Mucosa of descending colon (tissue), 3 donors: ENCODE measurements at regions not wholly inside any gene's neighbourhood (a gene's known extent, or its start where the extent isn't known, plus 50 kb on each side); places are given as distances from the start of the nearest gene placed in this dataset.

Experiments used
- ATAC-seq: fragments of 200-7000 bp; cut with Tn5 transposase; one replicate; pipeline ENCODE4 v1.9.1; 2020; ENCODE audit warnings: mild to moderate bottlenecking, moderate library complexity
- DNase-seq, 3 donors: peaks; one replicate each; pipeline ENCODE4 v3.0.0-alpha.2; 2020
- H3K36me3 ChIP-seq: fragments of 200-600 bp; one replicate; pipeline ENCODE4 v1.8.0; 2021; ENCODE audit warnings: low read depth, mild to moderate bottlenecking
- H3K4me1 ChIP-seq: fragments of 200-600 bp; one replicate; pipeline ENCODE4 v1.8.0; 2021; ENCODE audit warnings: low read depth, mild to moderate bottlenecking
- H3K4me3 ChIP-seq: fragments of 200-600 bp; one replicate; pipeline ENCODE4 v1.8.0; 2021; ENCODE audit warnings: mild to moderate bottlenecking
- H3K9me3 ChIP-seq: fragments of 200-600 bp; one replicate; pipeline ENCODE4 v1.8.0; 2021; ENCODE audit warnings: mild to moderate bottlenecking
- intact Hi-C, 2 donors: fragments of 100-400 bp; cut with DNase I in 1 of 2; cut with micrococcal nuclease in 1 of 2; formaldehyde crosslinking; loops; one replicate each; pipeline versions ENCODE4 v1.11.0 to v1.11.1; 2022; cut with DNase I, micrococcal nuclease
- TF ChIP-seq, protein P1 (sequence below): fragments of 200-600 bp; IDR thresholded peaks from one replicate; pipeline ENCODE4 v1.8.0; 2022; ENCODE audit warnings: antibody characterized with exemption, mild to moderate bottlenecking
- donor health status: DM: no; HTN: no; CAD: no; lungs with moderate emphysema.
- donor health status: DM: no; HTN: no; CAD: no.
- donor health status: DM: no; HTN: yes; CAD: no.

- TF ChIP-seq, protein P1, sequence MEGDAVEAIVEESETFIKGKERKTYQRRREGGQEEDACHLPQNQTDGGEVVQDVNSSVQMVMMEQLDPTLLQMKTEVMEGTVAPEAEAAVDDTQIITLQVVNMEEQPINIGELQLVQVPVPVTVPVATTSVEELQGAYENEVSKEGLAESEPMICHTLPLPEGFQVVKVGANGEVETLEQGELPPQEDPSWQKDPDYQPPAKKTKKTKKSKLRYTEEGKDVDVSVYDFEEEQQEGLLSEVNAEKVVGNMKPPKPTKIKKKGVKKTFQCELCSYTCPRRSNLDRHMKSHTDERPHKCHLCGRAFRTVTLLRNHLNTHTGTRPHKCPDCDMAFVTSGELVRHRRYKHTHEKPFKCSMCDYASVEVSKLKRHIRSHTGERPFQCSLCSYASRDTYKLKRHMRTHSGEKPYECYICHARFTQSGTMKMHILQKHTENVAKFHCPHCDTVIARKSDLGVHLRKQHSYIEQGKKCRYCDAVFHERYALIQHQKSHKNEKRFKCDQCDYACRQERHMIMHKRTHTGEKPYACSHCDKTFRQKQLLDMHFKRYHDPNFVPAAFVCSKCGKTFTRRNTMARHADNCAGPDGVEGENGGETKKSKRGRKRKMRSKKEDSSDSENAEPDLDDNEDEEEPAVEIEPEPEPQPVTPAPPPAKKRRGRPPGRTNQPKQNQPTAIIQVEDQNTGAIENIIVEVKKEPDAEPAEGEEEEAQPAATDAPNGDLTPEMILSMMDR, result no peak
- DNase-seq, result no peak
- H3K4me3 ChIP-seq, result no peak overlapping the region
- H3K4me1 ChIP-seq, result no peaks in the 10 kb centered on the region
- H3K36me3 ChIP-seq, result no peaks in the 10 kb centered on the region
- intact Hi-C loops, result no loop called here
- H3K9me3 ChIP-seq, result no peaks in the 10 kb centered on the region
- ATAC-seq, result no peak
Measured at GRCh38 chr5:89844548-89844947, 565.0 kb downstream of the CETN3 start.

DNA sequence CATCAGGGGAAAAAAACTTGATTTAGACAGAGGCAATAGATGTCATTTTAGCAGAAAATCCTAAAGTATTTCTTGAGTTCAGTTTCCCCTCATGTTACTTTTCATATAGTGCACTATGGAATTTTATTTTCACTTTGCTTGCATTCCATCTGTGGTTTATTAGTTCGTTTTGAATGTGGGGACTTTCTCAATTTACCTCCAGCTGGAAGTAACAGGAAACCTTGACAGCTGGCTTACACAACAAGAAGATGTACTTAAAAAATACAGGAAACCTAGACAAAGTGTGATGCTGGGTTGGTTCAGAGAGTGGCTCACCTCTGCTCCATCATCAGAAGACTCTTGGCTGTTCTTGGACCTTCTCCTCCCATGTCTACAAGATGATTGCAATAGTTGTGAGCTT lies 567.0 kb downstream of the CETN3 start:
- Histone ChIP-seq H3K4me1 (no peaks in the 10 kb centered on the region), H3K4me3 (no peak overlapping the region), H3K36me3 (no peaks in the 10 kb centered on the region), H3K9me3 (no peaks in the 10 kb centered on the region)
- no peak for ATAC-seq
- intact Hi-C loops, result no loop called here
- TF ChIP-seq, protein P1, result no peak
- no peak for DNase-seq

DNA sequence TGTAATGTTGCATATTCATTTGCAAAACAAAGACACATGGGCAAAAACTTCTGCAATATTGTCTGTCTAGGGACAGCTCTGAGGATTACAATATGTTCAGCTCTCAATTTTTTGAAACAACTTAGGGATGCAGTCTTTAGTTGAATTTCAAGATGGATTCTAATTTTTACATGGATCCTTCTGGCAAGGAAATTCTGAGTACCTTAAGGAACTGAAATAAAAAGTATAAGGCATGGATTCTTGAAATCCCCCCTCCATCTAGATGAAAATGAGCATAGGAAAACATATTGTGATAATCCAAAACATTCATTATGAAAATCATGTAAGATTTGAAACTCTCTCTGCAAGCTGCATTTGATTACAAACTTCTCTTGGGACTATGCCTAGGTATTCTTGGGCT lies 568.6 kb downstream of the CETN3 start:
- intact Hi-C loops, result no loop called here
- no peak for DNase-seq
- TF ChIP-seq, protein P1, result no peak
- ATAC-seq, result no peak
- Histone ChIP-seq H3K4me3 (no peak overlapping the region), H3K9me3 (no peaks in the 10 kb centered on the region), H3K36me3 (no peaks in the 10 kb centered on the region), H3K4me1 (no peaks in the 10 kb centered on the region)

- Histone ChIP-seq H3K4me1 (no peaks in the 10 kb centered on the region), H3K36me3 (no peaks in the 10 kb centered on the region), H3K4me3 (no peak overlapping the region), H3K9me3 (no peaks in the 10 kb centered on the region)
- DNase-seq (no peak), ATAC-seq (no peak)
- intact Hi-C loops, result no loop called here
- TF ChIP-seq, protein P1, result no peak
Measured at GRCh38 chr5:89830691-89831090, 578.9 kb downstream of the CETN3 start.

GRCh38 chr5:89827960-89828359 lies 581.6 kb downstream of the CETN3 start:
- ATAC-seq (no peak), DNase-seq (no peak)
- no peaks in the 10 kb centered on the region for H3K36me3 ChIP-seq
- TF ChIP-seq, protein P1, result no peak
- H3K9me3 ChIP-seq, result no peaks in the 10 kb centered on the region
- H3K4me3 ChIP-seq, result no peak overlapping the region
- intact Hi-C loops, result no loop called here
- no peaks in the 10 kb centered on the region for H3K4me1 ChIP-seq

GRCh38 chr5:89827359-89827758 lies 582.2 kb downstream of the CETN3 start:
- ATAC-seq (no peak), DNase-seq (no peak)
- no peaks in the 10 kb centered on the region for H3K4me1 ChIP-seq
- intact Hi-C loops, result no loop called here
- TF ChIP-seq, protein P1, result no peak
- no peaks in the 10 kb centered on the region for H3K36me3 ChIP-seq
- H3K9me3 ChIP-seq, result no peaks in the 10 kb centered on the region
- no peak overlapping the region for H3K4me3 ChIP-seq
